HG03521 (cell line): ENCODE measurements at regions not wholly inside any gene's neighbourhood (a gene's known extent, or its start where the extent isn't known, plus 50 kb on each side); places are given as distances from the start of the nearest gene placed in this dataset.

Experiments used
- ATAC-seq: cut with Tn5 transposase; IDR thresholded peaks from one replicate; pipeline ENCODE4 v1.9.1; 2021; ENCODE audit warnings: mild to moderate bottlenecking, moderate library complexity; ENCODE audit not compliant: unreplicated experiment

DNA sequence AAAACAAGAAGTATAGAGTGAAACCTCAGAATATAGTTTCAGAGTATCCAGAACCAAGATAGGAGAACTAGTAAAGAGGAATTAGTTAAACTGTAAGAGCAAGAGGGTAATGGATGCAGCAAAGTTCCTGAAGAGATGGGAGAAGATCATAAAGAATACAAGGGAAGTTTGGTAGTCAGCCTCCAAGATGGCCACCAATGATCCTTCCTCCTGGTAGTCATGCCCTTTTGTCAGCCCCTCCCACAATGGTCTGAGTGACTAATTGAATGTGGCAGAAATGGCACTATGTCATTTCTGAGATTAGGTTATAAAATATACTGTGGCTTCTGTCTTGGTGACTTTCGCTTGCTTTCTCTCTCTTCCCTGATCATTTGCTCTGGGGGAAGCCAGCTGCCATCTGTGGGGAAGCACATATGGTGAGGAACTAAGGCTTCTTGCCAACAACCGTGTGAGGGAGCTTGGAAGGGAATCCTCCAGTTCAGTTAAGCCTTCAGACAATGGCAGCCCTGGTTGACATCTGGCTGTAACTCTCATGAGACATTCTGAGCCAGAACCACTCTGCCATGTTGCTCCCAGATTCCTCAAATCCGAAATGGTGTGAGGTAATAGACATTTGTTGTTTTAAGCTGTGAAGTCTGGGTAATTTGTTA, 55.3 kb upstream of the AMN1 start:
- ATAC-seq, result no peak

DNA sequence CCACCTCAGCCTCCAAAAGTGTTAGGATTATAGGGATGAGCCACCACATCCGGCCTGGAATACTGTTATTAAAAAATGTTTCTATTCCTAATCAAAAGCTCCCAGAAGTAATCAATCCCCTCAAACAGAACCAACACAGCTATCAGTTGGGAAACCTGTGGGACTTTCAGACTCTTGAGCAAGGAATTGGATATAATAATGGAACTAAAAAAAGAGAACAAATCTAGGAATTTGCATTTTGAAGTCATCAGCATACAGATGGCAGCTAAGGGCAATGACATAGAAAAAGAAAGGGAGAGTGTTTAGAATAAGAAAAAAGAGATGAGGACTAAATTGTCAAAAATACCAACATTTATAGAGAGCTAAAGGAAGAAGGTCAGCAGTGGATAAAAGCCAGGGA, 54.7 kb upstream of the AMN1 start:
- ATAC-seq, result no peak

DNA sequence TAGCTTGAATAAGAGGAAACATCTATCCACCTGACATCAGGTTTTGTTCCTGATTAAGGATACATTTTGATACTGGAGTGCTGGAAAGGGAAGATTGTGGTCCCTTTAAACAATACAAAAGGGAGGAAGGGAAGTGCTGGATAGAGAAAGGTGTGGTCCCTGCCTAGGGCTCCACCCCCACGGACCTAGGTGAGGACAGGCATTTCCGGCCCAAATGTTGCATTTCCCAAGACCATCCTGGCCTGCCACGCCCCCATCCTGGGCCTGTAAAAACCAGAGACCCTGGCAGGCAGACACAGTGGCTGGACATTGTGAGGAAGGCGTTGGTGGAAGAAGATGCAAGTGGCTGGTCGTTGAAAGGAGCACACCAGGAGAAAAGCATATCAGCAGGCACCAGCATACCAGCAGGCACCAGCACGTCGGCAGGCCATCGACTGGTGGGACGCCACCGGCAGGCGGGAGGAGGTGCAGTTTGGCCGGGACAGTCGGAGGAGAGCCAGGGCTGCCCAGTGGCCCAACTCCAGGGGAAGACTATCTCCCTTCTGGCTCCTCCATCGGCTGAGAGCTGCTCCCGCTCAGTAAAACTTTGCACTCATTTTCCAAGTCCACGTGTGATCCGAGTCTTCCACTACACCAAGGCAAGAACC, 53.2 kb upstream of the AMN1 start:
- no peak for ATAC-seq

DNA sequence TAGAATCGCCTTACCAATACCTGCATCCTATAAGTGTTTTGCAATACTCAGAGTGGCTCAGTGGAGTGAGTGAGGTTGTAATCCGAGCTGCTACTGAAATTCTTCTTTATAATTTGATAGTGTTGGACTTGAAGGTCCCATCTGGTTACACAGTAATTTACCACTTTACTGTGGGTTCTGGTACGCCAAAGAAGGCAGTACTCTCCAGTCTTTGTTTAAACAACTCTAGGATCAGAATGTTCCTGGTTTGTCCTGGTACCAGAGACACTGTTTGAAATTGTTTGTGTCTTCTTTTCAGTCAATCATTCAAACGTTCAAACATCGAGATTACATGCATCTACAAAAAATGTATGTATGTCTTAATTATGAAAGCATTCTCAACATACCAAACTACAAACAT, 51.3 kb upstream of the AMN1 start:
- no peak for ATAC-seq

DNA sequence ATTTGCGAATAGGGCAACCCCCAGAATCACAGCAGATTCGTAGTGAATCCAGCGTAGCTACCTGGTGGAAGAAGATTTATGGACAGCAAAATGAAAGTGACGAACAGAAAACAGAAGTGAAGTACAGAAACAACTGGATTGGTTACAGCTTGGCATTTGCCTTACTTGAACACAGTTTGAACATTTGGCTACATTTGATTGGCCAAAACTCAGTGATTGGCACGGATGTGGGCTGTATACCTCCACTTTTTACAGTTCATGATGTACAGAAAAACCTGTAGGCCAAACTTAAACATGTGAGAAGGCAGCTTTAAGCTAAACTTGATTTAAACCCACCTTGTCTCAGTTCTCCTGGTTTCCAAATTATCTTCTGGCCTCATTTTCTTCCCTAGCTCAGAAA, 49.9 kb upstream of the AMN1 start:
- ATAC-seq, result no peak
